Mucosa of descending colon (tissue), 3 donors: ENCODE measurements at regions not wholly inside any gene's neighbourhood (a gene's known extent, or its start where the extent isn't known, plus 50 kb on each side); places are given as distances from the start of the nearest gene placed in this dataset.

ENCODE experiments used
- ATAC-seq: fragments of 200-7000 bp; cut with Tn5 transposase; one replicate; pipeline ENCODE4 v1.9.1; 2020; ENCODE audit warnings: mild to moderate bottlenecking, moderate library complexity
- DNase-seq, 3 donors: peaks; one replicate each; pipeline ENCODE4 v3.0.0-alpha.2; 2020
- H3K36me3 ChIP-seq: fragments of 200-600 bp; one replicate; pipeline ENCODE4 v1.8.0; 2021; ENCODE audit warnings: low read depth, mild to moderate bottlenecking
- H3K4me1 ChIP-seq: fragments of 200-600 bp; one replicate; pipeline ENCODE4 v1.8.0; 2021; ENCODE audit warnings: low read depth, mild to moderate bottlenecking
- H3K4me3 ChIP-seq: fragments of 200-600 bp; one replicate; pipeline ENCODE4 v1.8.0; 2021; ENCODE audit warnings: mild to moderate bottlenecking
- H3K9me3 ChIP-seq: fragments of 200-600 bp; one replicate; pipeline ENCODE4 v1.8.0; 2021; ENCODE audit warnings: mild to moderate bottlenecking
- intact Hi-C, 2 donors: fragments of 100-400 bp; cut with DNase I in 1 of 2; cut with micrococcal nuclease in 1 of 2; formaldehyde crosslinking; loops; one replicate each; pipeline versions ENCODE4 v1.11.0 to v1.11.1; 2022; cut with DNase I, micrococcal nuclease
- TF ChIP-seq, protein P1 (sequence below): fragments of 200-600 bp; IDR thresholded peaks from one replicate; pipeline ENCODE4 v1.8.0; 2022; ENCODE audit warnings: antibody characterized with exemption, mild to moderate bottlenecking
- donor health status: DM: no; HTN: no; CAD: no; lungs with moderate emphysema.
- donor health status: DM: no; HTN: no; CAD: no.
- donor health status: DM: no; HTN: yes; CAD: no.

- DNase-seq = no peak
- ATAC-seq = no peak
- TF ChIP-seq, protein P1, sequence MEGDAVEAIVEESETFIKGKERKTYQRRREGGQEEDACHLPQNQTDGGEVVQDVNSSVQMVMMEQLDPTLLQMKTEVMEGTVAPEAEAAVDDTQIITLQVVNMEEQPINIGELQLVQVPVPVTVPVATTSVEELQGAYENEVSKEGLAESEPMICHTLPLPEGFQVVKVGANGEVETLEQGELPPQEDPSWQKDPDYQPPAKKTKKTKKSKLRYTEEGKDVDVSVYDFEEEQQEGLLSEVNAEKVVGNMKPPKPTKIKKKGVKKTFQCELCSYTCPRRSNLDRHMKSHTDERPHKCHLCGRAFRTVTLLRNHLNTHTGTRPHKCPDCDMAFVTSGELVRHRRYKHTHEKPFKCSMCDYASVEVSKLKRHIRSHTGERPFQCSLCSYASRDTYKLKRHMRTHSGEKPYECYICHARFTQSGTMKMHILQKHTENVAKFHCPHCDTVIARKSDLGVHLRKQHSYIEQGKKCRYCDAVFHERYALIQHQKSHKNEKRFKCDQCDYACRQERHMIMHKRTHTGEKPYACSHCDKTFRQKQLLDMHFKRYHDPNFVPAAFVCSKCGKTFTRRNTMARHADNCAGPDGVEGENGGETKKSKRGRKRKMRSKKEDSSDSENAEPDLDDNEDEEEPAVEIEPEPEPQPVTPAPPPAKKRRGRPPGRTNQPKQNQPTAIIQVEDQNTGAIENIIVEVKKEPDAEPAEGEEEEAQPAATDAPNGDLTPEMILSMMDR = no peak
Observed at GRCh38 chrX:39331082-39331704, 529.9 kb downstream of the MID1IP1 start.

GRCh38 chrX:39333451-39333850 is 532.2 kb downstream of the MID1IP1 start:
- Histone ChIP-seq H3K36me3 (no peaks in the 10 kb centered on the region), H3K4me1 (peaks cover 8% of the 10 kb centered on the region), H3K9me3 (no peaks in the 10 kb centered on the region), H3K4me3 (no peak overlapping the region)
- DNase-seq (no peak), ATAC-seq (no peak)
- intact Hi-C loops = no loop called here
- TF ChIP-seq, protein P1 = no peak

More at GRCh38 chrX:39331082-39331704, 529.9 kb downstream of the MID1IP1 start:
- Histone ChIP-seq H3K9me3 (no peaks in the 10 kb centered on the region), H3K36me3 (no peaks in the 10 kb centered on the region), H3K4me1 (peaks cover 4% of the 10 kb centered on the region), H3K4me3 (no peak overlapping the region)
- intact Hi-C loops = no loop called here

DNA sequence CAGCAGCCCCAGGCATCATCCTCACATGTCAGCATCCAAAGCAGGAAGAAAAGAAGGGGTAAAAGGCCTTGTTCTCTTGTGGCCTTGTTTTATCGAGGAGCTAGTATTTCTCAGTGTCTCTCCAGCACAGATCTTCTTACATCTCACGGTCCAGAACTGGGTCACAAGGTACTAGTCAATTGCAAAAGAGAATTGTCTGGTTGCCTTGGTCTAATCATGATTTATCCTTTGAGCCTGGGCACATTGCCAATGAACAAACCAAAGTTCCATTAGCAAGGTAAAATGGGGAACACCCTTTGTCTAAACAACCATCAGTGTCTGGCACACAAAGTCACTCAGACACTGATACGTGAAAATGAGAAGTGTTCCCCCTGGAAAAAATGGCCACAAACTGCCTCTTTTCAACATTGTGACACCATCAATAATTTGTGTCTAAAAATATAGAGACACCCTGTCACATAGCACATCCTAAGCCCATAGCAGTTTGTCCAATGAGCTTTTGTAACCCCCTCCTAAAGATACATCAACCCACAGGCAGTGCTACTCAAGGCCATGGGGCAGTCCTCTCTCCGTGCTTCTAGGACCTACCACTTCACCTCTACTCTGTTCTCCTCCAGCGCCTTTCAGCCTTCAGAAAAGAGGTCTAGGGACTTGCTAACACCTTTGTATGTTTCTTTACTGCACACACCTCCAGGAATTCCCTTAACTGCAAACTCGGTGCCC is 534.4 kb downstream of the MID1IP1 start:
- DNase-seq (peak in 1 of 3 donors; percentile 64), ATAC-seq (peak; percentile 61)
- Histone ChIP-seq H3K4me1 (peaks cover 8% of the 10 kb centered on the region), H3K9me3 (no peaks in the 10 kb centered on the region), H3K36me3 (no peaks in the 10 kb centered on the region), H3K4me3 (no peak overlapping the region)
- intact Hi-C loops = no loop called here
- TF ChIP-seq, protein P1 = no peak

DNA sequence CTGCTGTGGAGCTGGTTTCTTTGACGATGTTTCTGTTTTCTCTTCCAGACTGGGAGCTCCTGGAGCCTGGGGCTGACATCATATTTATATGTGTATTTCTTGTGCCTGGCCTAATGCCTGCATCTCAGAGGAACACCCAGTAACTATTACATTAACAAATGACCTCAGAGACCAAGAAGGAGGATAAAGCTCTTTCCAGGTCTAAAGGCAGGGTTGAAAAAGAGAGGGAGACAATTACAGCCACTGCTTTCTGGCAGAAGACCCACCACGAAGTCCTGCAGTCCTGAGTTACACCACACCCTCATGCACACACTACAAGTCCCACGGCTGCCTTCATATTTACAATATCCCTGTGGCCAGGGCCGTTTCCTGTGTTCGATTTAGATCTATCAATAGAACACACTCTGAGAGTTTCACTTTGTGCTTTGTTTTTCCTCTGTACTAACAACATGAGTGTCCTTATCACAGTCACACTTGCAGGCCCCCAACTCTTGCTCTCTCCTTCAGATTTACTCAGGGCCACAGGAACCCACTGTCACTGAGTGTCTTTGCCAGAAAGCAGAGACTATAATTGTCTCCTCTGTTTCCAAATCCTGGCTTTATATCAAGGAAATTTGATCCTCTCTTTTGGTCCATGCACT is 535.5 kb downstream of the MID1IP1 start:
- H3K4me3 ChIP-seq = no peak overlapping the region
- H3K36me3 ChIP-seq = no peaks in the 10 kb centered on the region
- H3K4me1 ChIP-seq = peaks cover 8% of the 10 kb centered on the region
- no peaks in the 10 kb centered on the region for H3K9me3 ChIP-seq
- ATAC-seq (peak; percentile 72), DNase-seq (peak in 1 of 3 donors; percentile 31)
- TF ChIP-seq, protein P1 = no peak
- intact Hi-C loops = no loop called here

- no peak overlapping the region for H3K4me3 ChIP-seq
- H3K9me3 ChIP-seq = no peaks in the 10 kb centered on the region
- intact Hi-C loops = no loop called here
- H3K4me1 ChIP-seq = peaks cover 8% of the 10 kb centered on the region
- no peaks in the 10 kb centered on the region for H3K36me3 ChIP-seq
- ATAC-seq = no peak
- DNase-seq = no peak
- TF ChIP-seq, protein P1 = no peak
Observed at GRCh38 chrX:39337451-39337850, 536.2 kb downstream of the MID1IP1 start.
